HEK293 (cell line): ENCODE measurements at regions not wholly inside any gene's neighbourhood (a gene's known extent, or its start where the extent isn't known, plus 50 kb on each side); places are given as distances from the start of the nearest gene placed in this dataset.

Experiments
- CTCF ChIA-PET: fragments of 350-600 bp; formaldehyde crosslinking; extraction: SDS; loops from one replicate; lab custom pipeline; 2021; ENCODE audit warnings: antibody characterized with exemption; lab: Yijun Ruan, JAX
- POLR2A ChIA-PET: fragments of 300-600 bp; formaldehyde crosslinking; extraction: SDS; loops from one replicate; lab custom pipeline; 2020; ENCODE audit warnings: antibody characterized with exemption, inconsistent platforms; lab: Yijun Ruan, JAX
- H3K27ac ChIP-seq: fragments of 200-500 bp; sonication (Bioruptor generic); 2 replicates; pipeline ENCODE4 v1.5.1; 2014; ENCODE audit warnings: low read depth, low read length, control low read depth, inconsistent platforms; ENCODE audit errors: extremely low read depth
- H3K36me3 ChIP-seq, 2 experiments: fragments of 200-500 bp in 1 of 2; sonication (Bioruptor generic) in 1 of 2; 1 replicate in 1 of 2; 2 replicates in 1 of 2; pipeline ENCODE4 v1.5.1; 2014 to 2017; ENCODE audit warnings: inconsistent platforms in 2 of 2, low read length in 2 of 2; ENCODE audit not compliant: control insufficient read depth in 2 of 2, insufficient read depth in 1 of 2
- H3K4me1 ChIP-seq: fragments of 200-500 bp; sonication (Bioruptor generic); 2 replicates; pipeline ENCODE4 v1.5.1; 2014; ENCODE audit warnings: mild to moderate bottlenecking, low read length, inconsistent platforms; ENCODE audit not compliant: control insufficient read depth, insufficient read depth
- H3K4me3 ChIP-seq: 2 replicates; pipeline ENCODE4 v1.5.1; 2011; ENCODE audit warnings: low read depth, mild to moderate bottlenecking, control low read depth, low read length, moderate library complexity
- H3K9me3 ChIP-seq: fragments of 200-500 bp; sonication (Bioruptor generic); 2 replicates; pipeline ENCODE4 v1.5.1; 2014; ENCODE audit warnings: low read depth, low read length, inconsistent platforms; ENCODE audit not compliant: control insufficient read depth, insufficient read depth
- KLF9 ChIP-seq: fragments of 450-650 bp; formaldehyde crosslinking; IDR thresholded peaks from 2 replicates; pipeline ENCODE4 v1.5.1; 2016; ENCODE audit warnings: missing biosample characterization, missing genetic modification characterization, low read depth
- SCRT1 ChIP-seq: fragments of 450-650 bp; formaldehyde crosslinking; IDR thresholded peaks from 2 replicates; pipeline ENCODE4 v1.5.1; 2016; ENCODE audit warnings: missing biosample characterization, missing genetic modification characterization, borderline replicate concordance
- SETDB1 ChIP-seq: IDR thresholded peaks from one replicate; pipeline ENCODE4 v1.6.1; 2017; ENCODE audit warnings: mild to moderate bottlenecking, low read length, moderate library complexity, mixed read lengths; ENCODE audit not compliant: insufficient read length
- WT1 ChIP-seq: fragments of 450-650 bp; formaldehyde crosslinking; IDR thresholded peaks from 2 replicates; pipeline ENCODE4 v1.5.1; 2016; ENCODE audit warnings: missing biosample characterization, missing genetic modification characterization
- ZFP41 ChIP-seq: fragments of 450-650 bp; formaldehyde crosslinking; IDR thresholded peaks from 2 replicates; pipeline ENCODE4 v1.5.1; 2016; ENCODE audit warnings: missing biosample characterization, missing genetic modification characterization, borderline replicate concordance
- ZNF155 ChIP-seq: fragments of 450-650 bp; formaldehyde crosslinking; IDR thresholded peaks from 2 replicates; pipeline ENCODE4 v1.5.1; 2016; ENCODE audit warnings: missing biosample characterization, missing genetic modification characterization
- ZNF248 ChIP-seq: fragments of 450-650 bp; formaldehyde crosslinking; IDR thresholded peaks from 2 replicates; pipeline ENCODE4 v1.5.1; 2017; ENCODE audit warnings: missing biosample characterization, missing genetic modification characterization
- ZNF302 ChIP-seq: fragments of 450-650 bp; formaldehyde crosslinking; IDR thresholded peaks from 2 replicates; pipeline ENCODE4 v1.5.1; 2016; ENCODE audit warnings: missing biosample characterization, missing genetic modification characterization, low read depth
- ZNF366 ChIP-seq: fragments of 450-650 bp; formaldehyde crosslinking; conservative IDR thresholded peaks from 2 replicates; pipeline ENCODE4 v1.5.1; 2016; ENCODE audit warnings: missing biosample characterization, missing genetic modification characterization
- ZNF37A ChIP-seq: fragments of 450-650 bp; IDR thresholded peaks from 2 replicates; pipeline ENCODE4 v1.5.1; 2018; ENCODE audit warnings: missing biosample characterization, missing genetic modification characterization
- ZNF48 ChIP-seq: fragments of 450-650 bp; formaldehyde crosslinking; IDR thresholded peaks from 2 replicates; pipeline ENCODE4 v1.5.1; 2016; ENCODE audit warnings: missing biosample characterization, missing genetic modification characterization
- ZNF510 ChIP-seq: fragments of 450-650 bp; formaldehyde crosslinking; IDR thresholded peaks from 2 replicates; pipeline ENCODE4 v1.5.1; 2018; ENCODE audit warnings: mild to moderate bottlenecking, missing genetic modification characterization, missing biosample characterization; ENCODE audit not compliant: insufficient replicate concordance
- ZNF544 ChIP-seq: fragments of 450-650 bp; formaldehyde crosslinking; IDR thresholded peaks from 2 replicates; pipeline ENCODE4 v1.5.0; 2017; ENCODE audit warnings: missing biosample characterization, missing genetic modification characterization
- ZNF560 ChIP-seq: fragments of 450-650 bp; formaldehyde crosslinking; IDR thresholded peaks from 2 replicates; pipeline ENCODE4 v1.5.1; 2017; ENCODE audit warnings: missing biosample characterization, missing genetic modification characterization, borderline replicate concordance
- ZNF621 ChIP-seq: fragments of 450-650 bp; formaldehyde crosslinking; IDR thresholded peaks from 2 replicates; pipeline ENCODE4 v1.5.1; 2017; ENCODE audit warnings: missing biosample characterization, missing genetic modification characterization
- ZNF654 ChIP-seq: fragments of 450-650 bp; formaldehyde crosslinking; IDR thresholded peaks from 2 replicates; pipeline ENCODE4 v1.5.1; 2016; ENCODE audit warnings: low read depth, missing biosample characterization, missing genetic modification characterization
- ZNF677 ChIP-seq: fragments of 450-650 bp; IDR thresholded peaks from 2 replicates; pipeline ENCODE4 v1.5.0; 2018; ENCODE audit warnings: missing biosample characterization, mild to moderate bottlenecking, missing genetic modification characterization, moderate library complexity
- ZNF776 ChIP-seq: fragments of 450-650 bp; formaldehyde crosslinking; IDR thresholded peaks from 2 replicates; pipeline ENCODE4 v1.5.0; 2017; ENCODE audit warnings: missing biosample characterization, missing genetic modification characterization, borderline replicate concordance
- TF ChIP-seq, protein P1 (sequence below): fragments of 450-650 bp; formaldehyde crosslinking; IDR thresholded peaks from 2 replicates; pipeline ENCODE4 v1.5.1; 2017; ENCODE audit warnings: missing biosample characterization, mild to moderate bottlenecking, missing genetic modification characterization, moderate library complexity
- TF ChIP-seq, protein P2 (sequence below): fragments of 450-650 bp; formaldehyde crosslinking; conservative IDR thresholded peaks from 2 replicates; pipeline ENCODE4 v1.5.1; 2016; ENCODE audit warnings: low read depth, missing biosample characterization, missing genetic modification characterization
- TF ChIP-seq, protein P3 (sequence below): fragments of 450-650 bp; formaldehyde crosslinking; IDR thresholded peaks from 2 replicates; pipeline ENCODE4 v1.5.1; 2016; ENCODE audit warnings: missing biosample characterization, missing genetic modification characterization
- TF ChIP-seq, protein P4 (sequence below): fragments of 450-650 bp; formaldehyde crosslinking; IDR thresholded peaks from 2 replicates; pipeline ENCODE4 v1.5.1; 2016; ENCODE audit warnings: missing biosample characterization, missing genetic modification characterization

DNA sequence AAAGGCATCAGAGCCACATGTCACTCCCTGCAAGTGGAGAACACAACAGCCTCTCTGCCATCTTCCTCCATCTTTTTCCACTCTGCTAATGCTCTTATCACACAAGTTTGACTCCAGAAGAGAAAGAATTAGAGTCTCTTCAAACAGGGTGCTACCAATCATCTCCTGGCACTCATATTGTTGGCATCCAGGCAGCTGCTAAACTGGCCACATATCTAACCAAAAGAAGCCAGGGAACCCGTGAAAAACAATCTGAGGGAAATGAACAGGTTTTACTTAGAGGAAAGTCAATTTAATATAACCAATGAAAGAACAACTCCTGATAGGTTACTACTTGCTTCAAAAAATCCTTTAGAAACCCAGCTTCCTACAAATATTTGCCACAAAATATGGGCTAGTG lies 117.2 kb downstream of the SLC25A46 start:
- POLR2A ChIA-PET: no interaction called here
- CTCF ChIA-PET: no interaction called here
- H3K4me1 ChIP-seq: no peaks in the 10 kb centered on the region
- H3K36me3 ChIP-seq: no peaks in the 10 kb centered on the region
- no peak overlapping the region for H3K4me3 ChIP-seq
- H3K27ac ChIP-seq: no peak overlapping the region
- TF ChIP-seq ZNF560 (tag by site-specific recombination) (no peak), WT1 (tag by site-specific recombination) (no peak), ZNF248 (no peak), SCRT1 (tag by site-specific recombination) (no peak)
- TF ChIP-seq, protein P1, sequence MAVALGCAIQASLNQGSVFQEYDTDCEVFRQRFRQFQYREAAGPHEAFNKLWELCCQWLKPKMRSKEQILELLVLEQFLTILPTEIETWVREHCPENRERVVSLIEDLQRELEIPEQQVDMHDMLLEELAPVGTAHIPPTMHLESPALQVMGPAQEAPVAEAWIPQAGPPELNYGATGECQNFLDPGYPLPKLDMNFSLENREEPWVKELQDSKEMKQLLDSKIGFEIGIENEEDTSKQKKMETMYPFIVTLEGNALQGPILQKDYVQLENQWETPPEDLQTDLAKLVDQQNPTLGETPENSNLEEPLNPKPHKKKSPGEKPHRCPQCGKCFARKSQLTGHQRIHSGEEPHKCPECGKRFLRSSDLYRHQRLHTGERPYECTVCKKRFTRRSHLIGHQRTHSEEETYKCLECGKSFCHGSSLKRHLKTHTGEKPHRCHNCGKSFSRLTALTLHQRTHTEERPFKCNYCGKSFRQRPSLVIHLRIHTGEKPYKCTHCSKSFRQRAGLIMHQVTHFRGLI: no peak
- TF ChIP-seq, protein P2, sequence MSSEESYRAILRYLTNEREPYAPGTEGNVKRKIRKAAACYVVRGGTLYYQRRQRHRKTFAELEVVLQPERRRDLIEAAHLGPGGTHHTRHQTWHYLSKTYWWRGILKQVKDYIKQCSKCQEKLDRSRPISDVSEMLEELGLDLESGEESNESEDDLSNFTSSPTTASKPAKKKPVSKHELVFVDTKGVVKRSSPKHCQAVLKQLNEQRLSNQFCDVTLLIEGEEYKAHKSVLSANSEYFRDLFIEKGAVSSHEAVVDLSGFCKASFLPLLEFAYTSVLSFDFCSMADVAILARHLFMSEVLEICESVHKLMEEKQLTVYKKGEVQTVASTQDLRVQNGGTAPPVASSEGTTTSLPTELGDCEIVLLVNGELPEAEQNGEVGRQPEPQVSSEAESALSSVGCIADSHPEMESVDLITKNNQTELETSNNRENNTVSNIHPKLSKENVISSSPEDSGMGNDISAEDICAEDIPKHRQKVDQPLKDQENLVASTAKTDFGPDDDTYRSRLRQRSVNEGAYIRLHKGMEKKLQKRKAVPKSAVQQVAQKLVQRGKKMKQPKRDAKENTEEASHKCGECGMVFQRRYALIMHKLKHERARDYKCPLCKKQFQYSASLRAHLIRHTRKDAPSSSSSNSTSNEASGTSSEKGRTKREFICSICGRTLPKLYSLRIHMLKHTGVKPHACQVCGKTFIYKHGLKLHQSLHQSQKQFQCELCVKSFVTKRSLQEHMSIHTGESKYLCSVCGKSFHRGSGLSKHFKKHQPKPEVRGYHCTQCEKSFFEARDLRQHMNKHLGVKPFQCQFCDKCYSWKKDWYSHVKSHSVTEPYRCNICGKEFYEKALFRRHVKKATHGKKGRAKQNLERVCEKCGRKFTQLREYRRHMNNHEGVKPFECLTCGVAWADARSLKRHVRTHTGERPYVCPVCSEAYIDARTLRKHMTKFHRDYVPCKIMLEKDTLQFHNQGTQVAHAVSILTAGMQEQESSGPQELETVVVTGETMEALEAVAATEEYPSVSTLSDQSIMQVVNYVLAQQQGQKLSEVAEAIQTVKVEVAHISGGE (tag by site-specific recombination): no peak
- H3K9me3 ChIP-seq: no peaks in the 10 kb centered on the region

DNA sequence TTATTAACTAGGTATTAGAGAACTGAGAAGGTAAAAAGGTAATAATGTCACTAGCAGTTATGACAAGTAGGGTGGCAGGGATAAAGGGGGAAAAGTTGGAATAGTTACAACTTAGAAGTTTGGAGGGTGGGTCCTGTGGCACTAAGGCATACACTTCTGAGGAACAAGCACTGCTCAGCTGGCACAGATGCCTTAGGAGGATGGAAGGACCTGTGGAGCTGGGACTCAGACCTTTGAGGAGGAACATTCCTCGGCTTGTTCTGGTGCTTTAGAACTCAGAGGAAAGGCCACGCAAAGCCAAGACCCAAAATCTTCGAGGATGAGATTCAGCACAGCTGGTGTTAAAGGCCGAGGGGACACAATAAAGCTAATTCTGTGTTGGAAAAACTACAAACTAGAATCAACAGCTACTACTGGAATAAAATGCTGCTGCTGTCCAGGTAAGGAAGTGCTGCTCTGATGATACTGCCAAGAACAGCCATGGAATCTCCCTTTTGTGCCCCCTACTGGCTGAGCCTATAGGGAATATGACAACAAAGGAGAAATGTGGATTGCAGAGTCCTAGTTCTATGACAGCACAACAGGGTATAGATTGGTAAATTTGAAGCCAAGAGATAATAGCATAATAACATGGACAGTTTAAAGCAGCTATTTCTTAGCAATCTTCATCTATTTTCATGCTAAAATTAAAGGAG lies 126.7 kb downstream of the SLC25A46 start:
- ChIA-PET POLR2A (no interaction called here), CTCF (interaction anchor here (0.6 to 1.2 kb wide), 10 partner anchors 8 to 283 kb away, joined by 3 to 7 read pairs (median 3); no protein-coding TSS in a partner anchor)
- Histone ChIP-seq H3K4me3 (no peak overlapping the region), H3K4me1 (no peaks in the 10 kb centered on the region), H3K36me3 (no peaks in the 10 kb centered on the region), H3K9me3 (no peaks in the 10 kb centered on the region), H3K27ac (no peak overlapping the region)
- no peak for TF ChIP-seq ZNF366 (tag by site-specific recombination)
- no peak for TF ChIP-seq ZNF776 (tag by site-specific recombination)
- TF ChIP-seq KLF9 (tag by site-specific recombination): no peak
- TF ChIP-seq ZNF37A (tag by site-specific recombination): no peak
- no peak for TF ChIP-seq ZNF510 (tag by site-specific recombination)
- TF ChIP-seq ZNF155 (tag by site-specific recombination): no peak
- TF ChIP-seq ZNF677 (tag by site-specific recombination): peak; percentile 77
- no peak for TF ChIP-seq ZNF544 (tag by site-specific recombination)
- TF ChIP-seq ZNF654 (tag by site-specific recombination): 0 out of 2 replicates have a peak, but pooled peaks have one; percentile 8
- no peak for TF ChIP-seq ZNF302 (tag by site-specific recombination)
- TF ChIP-seq, protein P3, sequence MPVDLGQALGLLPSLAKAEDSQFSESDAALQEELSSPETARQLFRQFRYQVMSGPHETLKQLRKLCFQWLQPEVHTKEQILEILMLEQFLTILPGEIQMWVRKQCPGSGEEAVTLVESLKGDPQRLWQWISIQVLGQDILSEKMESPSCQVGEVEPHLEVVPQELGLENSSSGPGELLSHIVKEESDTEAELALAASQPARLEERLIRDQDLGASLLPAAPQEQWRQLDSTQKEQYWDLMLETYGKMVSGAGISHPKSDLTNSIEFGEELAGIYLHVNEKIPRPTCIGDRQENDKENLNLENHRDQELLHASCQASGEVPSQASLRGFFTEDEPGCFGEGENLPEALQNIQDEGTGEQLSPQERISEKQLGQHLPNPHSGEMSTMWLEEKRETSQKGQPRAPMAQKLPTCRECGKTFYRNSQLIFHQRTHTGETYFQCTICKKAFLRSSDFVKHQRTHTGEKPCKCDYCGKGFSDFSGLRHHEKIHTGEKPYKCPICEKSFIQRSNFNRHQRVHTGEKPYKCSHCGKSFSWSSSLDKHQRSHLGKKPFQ (tag by site-specific recombination): no peak
- no peak for TF ChIP-seq ZFP41 (tag by site-specific recombination)
- no peak for TF ChIP-seq SETDB1
- TF ChIP-seq, protein P4, sequence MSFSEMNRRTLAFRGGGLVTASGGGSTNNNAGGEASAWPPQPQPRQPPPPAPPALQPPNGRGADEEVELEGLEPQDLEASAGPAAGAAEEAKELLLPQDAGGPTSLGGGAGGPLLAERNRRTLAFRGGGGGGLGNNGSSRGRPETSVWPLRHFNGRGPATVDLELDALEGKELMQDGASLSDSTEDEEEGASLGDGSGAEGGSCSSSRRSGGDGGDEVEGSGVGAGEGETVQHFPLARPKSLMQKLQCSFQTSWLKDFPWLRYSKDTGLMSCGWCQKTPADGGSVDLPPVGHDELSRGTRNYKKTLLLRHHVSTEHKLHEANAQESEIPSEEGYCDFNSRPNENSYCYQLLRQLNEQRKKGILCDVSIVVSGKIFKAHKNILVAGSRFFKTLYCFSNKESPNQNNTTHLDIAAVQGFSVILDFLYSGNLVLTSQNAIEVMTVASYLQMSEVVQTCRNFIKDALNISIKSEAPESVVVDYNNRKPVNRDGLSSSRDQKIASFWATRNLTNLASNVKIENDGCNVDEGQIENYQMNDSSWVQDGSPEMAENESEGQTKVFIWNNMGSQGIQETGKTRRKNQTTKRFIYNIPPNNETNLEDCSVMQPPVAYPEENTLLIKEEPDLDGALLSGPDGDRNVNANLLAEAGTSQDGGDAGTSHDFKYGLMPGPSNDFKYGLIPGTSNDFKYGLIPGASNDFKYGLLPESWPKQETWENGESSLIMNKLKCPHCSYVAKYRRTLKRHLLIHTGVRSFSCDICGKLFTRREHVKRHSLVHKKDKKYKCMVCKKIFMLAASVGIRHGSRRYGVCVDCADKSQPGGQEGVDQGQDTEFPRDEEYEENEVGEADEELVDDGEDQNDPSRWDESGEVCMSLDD (tag by site-specific recombination): no peak
- no peak for TF ChIP-seq ZNF621 (tag by site-specific recombination)
- TF ChIP-seq ZNF48: no peak
